GM21576 (cell line): ENCODE measurements at regions not wholly inside any gene's neighbourhood (a gene's known extent, or its start where the extent isn't known, plus 50 kb on each side); places are given as distances from the start of the nearest gene placed in this dataset.
A peak's percentile ranks its signal among the peaks of the same experiment; 100 is the strongest.

Experiments used
- ATAC-seq: cut with Tn5 transposase; IDR thresholded peaks from one replicate; pipeline ENCODE4 v1.9.1; 2021; ENCODE audit warnings: mild to moderate bottlenecking, moderate library complexity; ENCODE audit not compliant: unreplicated experiment

DNA sequence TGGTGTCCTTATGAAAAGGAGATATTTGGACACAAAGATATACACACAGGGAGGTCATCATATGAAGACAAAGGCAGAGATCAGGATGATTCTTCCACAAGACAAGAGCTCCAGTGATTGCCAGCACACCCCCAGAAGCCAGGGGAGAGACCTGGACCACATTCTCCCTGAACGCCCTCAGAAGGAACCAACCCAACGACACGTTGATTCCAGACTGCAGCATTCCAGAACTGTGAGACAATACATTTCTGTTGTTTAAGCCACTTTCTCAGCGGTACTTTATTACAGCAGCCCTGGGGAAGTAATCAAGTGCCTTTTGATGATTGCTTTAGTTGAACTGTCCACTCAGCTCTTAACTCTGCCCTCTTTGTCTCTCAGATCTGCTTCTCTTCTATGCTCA lies 285.5 kb upstream of the SMARCA2 start:
- ATAC-seq: no peak

DNA sequence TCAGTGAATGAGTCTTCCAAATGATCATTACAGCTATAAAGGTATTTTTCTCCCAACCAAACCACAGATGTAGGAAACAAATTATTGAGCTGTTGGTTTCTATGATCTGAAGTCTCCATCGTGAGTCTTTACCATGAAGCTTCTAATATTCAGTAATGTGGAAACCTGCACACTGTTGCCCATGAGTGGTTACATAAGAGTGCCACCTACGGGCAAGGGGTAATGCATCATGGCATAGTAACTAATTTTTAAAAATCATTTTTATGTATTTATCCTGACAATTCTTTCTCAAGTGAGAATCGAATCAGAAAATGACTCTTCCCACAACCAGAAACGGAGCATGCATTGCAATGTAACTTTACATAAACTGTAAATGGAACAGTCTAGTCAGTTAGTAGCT lies 282.5 kb upstream of the SMARCA2 start:
- no peak for ATAC-seq

DNA sequence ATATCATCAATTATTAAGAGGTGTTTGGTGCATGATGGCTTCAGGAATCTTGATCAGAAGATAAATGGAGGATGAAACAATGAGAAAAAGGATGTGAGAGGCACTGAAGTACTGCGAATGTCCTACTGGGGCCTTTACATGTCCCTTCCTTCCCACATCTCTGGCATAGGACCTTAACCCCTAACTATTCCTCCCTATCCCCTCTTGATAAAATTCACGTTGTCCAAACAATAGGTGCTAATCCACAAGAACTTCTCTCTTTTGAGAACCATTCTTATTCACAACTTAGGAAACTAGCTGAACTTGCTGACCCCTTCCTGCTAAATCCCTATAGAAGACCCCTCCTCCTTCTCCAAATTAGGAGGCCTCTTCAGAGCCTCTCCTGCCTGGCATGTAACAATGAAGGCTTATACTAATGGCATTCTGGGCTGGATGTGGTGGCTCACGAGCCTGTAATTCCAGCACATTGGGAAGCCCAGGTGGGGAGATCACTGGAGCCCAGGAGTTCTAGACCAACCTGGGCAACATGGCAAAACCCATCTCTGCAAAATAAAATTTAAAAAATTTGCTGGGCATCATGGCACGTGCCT lies 276.5 kb upstream of the SMARCA2 start:
- no peak for ATAC-seq

DNA sequence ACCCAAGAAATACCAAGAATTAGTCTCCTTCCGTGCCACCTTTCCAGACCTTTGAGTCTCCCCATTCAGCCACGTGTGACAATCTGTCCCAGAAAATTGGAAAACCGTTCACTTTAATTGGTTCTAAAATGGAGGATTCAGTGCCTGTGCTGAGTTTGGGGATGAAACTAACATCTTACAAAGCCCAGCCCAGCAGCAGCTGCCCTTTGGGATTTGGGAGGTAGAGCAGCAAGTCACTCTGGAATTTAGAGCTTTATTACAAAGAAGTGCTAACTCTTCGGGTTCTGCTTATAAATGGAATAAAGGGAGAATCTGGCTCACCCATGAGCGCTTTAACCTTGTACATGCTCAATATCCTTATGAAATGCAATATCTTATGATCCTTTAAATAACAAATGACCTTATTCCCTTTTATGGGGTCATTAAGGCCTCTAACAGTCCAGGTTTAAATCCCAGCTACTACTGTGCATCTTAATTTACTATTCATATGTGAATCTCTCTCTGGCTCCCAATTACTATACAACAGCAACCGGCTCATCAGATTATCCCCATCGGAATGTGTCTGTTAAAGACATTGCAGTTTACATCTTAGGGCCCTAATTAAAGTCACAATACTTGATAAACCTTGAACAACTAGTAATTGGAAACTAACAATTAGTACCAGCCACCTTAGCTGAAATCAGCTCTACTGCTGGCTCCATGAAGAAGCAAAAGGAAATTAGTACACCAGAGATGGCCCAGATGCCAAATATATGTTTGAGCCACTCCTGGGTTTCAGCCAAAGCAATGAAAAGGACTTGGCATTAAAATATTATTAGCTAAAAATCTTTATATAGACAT lies 271.8 kb upstream of the SMARCA2 start:
- ATAC-seq: no peak

DNA sequence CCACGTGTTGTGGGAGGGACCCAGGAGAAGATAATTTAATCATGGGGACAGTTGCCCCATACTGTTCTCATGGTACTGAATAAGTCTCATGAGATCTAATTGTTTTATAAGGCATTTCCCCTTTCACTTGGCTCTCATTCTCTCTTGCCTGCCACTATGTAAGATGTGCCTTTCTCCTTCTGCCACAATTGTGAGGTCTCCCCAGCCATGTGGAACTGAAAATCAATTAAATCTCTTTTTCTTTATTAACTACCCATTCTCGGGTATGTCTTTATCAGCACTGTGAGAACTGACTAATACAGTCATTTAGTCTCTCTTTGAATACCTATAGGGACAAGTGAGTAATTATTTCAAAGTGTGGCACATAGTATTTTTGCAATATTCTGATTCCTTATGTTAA lies 269.2 kb upstream of the SMARCA2 start:
- no peak for ATAC-seq

DNA sequence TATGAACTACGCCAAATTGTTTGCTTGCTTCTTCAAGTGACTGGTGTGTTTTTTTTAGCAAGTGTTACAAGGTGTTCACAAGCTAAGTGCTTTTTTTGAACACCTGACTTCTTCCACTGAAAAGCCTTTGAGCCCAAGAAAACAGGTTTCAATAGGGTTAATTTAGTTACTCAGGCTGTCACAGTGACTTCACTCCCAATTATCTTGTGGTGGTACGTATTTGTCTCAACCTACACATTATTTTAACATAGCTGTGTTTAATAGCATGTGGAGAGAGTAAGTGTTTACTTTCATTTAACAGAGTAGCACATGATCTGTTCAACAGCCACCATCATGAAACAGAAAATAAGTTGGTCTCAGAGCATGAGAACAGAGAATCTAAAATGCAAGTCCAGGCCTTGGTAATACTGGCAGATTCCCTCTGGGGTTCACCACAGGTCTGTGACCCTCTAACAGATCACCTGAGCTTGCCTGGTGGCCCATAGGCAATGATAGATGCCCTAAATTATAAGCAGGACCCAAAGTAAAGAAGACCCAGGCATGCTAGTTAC lies 267.7 kb upstream of the SMARCA2 start:
- ATAC-seq: no peak

DNA sequence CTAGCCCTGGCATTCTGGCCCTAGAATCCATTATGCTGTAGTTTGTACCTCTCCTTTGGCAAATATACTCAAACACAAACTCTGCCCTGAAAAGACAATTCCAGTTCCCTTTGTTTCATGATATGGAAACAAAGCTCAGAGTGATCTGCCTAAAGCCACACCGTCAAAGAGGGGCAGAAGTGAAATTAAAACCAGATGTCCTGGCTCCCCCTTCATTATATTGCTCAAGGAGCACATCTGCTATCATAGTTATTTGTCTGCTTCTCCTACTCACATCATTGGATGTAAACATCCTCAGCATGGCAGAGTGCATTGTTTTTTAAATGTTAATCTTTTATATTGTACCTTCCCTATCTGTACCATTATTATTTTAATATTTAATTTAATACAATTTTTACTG lies 266.7 kb upstream of the SMARCA2 start:
- ATAC-seq: no peak

DNA sequence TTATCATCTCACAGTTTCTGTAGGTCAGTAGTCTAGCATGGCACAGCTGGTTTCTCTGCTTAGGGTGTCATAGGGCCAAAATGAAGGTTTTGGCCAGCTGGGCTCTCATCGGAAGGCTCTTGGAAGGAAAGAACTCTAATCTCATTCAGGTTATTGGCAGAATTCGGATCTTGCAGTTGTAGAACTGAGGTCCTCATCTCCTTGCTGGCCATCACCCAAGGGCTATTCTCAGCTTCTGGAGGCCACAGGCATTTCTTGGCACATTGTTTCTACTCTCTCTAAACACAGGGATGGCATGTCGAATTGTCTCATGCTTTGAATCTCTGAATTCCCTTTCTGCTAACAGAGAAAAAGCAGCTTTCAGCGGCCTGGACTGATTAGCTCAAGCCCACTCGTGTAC lies 258.0 kb upstream of the SMARCA2 start:
- ATAC-seq: no peak

DNA sequence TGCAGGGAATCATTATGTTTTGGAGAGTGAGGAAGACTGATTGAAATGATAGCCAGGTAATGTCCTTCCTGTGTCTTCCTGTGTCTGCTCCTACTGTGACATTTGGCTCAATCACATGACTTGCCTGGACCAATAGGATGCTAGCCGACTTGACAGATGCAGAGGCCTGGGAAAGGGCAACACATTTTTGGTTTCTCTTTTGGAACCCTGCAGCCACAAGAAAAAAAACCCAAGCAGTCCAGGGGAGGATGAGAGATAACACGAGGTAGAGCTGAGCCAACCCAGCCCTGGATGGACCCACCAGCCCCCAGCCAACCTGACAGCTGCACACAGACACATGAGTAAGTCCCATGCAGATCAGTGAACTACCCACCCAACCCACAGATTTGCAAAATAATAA lies 256.1 kb upstream of the SMARCA2 start:
- ATAC-seq: peak; percentile 85

DNA sequence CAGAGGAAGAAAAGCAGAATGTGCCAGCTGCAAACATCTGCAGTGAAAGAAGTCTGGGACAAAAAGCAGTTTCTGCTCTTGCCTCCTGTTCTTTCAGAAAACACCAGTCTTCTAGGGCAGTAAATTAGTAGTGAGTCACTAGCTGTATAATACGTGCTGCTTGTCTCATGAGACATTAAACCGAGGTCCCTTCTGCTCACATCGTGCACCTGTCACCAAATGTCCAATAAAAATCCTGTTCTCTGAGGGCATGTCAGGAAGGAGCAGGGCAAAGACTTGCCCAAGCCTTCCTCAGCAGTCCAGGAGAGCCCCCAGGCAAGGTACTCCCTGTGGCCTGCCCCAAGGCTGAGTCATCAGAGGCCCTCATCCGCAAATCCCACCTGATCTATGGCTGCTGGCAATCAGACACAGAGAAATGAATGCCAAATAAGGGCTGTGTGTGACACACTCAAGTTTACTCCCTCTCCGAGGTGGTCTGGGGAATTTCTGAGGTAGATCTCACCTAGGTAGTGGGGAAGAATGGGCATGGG lies 255.3 kb upstream of the SMARCA2 start:
- ATAC-seq: no peak

DNA sequence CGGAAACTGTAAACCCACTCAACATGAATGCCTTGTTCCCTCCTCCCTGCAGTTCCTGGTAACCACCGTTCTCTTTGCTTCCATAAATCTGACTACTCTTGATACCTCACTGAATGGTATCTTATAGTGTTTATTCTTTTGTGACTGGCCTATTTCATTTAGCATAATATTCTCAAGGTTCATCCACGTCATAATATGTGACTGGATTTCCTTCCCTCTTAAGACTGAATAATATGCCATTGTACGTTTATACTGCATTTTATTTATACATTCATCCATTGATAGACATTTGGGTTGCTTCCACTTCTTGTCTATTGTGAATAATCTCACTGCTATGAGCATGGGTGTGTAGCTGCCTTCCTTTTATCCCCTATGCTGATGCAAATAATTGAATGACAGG lies 253.3 kb upstream of the SMARCA2 start:
- no peak for ATAC-seq

DNA sequence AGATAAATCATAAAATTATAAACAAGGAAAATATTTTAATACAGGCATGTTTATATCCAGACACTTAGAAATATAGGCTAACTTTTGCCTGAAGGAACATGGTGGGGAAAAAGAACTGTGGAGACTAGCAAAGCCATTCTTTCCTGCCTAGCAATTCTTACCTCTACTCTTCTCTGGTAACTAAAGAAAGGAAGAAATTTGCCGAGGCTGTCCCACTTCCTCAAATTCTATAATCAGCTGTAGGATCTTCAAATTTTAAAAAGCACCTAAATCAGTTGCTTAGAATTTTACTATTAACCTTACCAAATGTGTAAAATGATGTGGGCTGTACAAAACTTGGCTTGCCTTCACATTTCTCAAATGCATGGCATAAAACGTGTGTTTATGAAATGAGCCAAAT lies 249.1 kb upstream of the SMARCA2 start:
- ATAC-seq: no peak

DNA sequence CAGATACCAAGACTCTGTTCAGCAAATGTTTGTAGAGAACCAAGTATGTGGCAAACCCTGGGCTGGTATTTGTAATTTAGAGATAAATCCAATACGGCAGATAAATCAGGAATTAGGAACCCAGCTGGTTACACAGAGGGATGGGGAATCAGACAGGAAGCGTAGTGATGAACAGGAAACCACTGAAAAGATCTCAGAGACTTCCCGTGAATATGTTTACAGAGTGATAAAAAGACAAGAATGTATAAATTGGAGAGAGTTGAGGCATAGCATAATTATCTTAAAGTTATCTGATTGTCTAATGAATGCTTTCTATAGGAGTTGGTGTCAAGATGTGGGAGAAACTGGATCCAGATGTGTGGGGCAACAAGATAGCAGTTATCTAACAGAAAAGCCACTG lies 246.6 kb upstream of the SMARCA2 start:
- ATAC-seq: no peak

DNA sequence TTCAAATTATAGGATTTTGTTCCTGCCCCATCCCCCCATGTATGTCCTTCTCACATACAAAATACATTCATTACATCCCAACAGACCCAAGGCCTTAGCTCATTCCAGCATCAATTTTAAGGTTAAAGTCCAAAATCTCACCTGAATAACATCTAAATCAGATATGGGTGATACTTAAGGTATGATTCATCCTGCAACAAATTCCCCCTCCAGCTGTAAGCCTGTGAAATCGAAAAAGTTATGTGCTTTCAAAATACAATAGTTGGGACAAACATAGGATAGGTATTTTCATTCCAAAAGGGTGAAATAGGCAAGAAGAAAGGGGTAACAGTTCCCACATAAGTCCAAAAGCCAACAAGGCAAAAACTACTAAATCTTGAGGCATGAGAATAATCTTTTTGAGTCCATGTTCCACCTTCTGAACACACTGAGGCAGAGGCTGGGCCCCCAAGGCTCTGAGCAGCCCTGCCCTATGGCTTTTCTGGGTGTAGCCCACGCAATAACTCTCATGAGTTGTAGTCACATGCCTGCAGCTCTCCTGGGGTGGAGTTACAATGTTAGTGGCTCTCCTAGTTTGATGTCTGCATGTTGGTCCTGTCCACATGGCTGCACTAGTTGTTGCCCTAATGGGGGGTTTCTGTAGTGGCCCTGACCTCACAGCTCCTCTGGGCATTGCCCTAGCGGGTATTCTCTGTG lies 243.9 kb upstream of the SMARCA2 start:
- no peak for ATAC-seq

DNA sequence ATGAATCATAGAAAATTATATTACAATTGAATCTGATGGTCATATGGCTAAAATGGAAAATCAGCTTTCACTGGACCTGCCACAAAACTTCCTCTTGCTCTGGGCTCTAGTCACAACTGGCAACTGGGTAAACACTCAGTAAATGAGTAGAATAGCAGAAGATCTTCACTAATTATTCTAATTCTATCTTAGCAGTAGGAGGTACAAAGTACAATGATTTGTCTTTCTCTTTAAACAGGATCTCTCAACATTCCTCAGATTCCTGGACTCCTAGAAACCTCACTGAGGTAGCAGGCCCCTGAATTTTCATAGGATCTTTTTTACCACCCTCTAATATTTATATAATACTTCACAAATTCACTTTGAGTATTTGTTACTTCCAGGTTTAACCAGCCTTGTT lies 239.9 kb upstream of the SMARCA2 start:
- no peak for ATAC-seq

DNA sequence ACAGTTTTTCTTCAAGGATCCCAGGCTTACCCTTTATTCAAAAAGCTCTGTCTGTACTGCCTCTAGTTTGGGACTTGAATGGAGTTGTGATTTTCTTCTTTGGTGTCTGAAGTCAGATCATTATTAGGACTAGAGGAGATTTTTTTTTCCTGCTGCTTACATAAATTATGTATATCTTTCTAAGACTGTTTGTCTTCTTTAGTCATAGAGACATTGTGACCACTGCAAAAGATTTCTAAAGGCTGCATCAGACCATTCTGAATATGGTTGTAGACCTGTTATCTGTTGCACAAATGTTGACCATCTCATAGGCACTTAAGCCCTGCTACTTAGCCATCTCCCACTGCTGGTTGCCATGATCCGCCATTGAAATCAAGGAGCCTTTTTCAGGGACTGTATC lies 238.5 kb upstream of the SMARCA2 start:
- no peak for ATAC-seq

DNA sequence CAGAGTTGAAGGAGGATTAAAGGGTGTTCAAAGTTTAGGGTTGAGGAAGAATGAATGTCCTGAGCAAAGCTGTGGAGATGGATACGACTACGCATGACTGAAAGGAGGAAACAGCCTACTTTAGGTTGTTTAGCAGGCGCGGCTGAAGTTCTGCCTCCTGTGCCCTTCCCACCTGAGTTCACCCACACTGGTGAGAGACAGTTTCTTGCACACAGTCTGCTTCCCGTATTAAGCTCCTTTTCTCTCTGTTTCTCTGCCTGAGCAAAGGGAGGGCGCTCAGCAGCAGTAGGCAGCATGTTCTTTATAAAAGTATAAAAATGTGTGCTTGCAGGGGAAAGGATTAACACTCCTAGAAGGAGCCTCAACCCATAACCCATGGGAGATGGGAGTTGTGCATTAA lies 224.0 kb upstream of the SMARCA2 start:
- no peak for ATAC-seq

DNA sequence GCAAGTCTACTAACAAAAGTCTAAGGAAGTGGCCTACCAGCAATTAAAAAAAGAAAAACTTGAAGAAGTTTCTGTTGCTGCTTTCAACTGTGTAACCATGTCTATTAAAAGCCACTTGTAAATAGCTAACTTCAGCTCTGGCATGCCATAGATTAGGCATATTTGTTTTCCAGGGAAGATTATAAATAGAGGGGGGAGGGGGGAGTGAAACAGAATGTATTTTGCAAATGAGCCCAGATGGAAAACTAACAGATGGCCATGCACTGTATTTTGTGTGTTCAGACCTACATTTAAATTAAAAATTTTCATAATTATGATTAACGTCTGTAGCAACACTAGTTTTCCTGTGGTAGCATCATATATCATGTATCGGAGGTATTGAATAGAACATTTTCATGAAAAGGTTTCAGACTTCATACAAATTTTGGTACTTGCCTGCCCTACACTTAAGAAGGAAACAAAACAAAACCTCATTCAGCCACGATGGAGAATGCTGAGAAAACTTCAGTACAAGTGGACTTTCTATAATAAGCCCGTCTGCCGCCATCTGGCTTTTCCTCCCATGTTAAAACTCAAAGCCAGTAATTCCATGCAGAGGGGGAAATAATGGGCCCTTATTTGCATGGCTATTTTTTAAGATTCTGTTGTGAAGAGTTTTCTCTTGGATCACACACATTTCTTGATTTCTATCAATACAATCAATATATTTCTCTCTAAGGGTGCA lies 220.4 kb upstream of the SMARCA2 start:
- ATAC-seq: no peak

DNA sequence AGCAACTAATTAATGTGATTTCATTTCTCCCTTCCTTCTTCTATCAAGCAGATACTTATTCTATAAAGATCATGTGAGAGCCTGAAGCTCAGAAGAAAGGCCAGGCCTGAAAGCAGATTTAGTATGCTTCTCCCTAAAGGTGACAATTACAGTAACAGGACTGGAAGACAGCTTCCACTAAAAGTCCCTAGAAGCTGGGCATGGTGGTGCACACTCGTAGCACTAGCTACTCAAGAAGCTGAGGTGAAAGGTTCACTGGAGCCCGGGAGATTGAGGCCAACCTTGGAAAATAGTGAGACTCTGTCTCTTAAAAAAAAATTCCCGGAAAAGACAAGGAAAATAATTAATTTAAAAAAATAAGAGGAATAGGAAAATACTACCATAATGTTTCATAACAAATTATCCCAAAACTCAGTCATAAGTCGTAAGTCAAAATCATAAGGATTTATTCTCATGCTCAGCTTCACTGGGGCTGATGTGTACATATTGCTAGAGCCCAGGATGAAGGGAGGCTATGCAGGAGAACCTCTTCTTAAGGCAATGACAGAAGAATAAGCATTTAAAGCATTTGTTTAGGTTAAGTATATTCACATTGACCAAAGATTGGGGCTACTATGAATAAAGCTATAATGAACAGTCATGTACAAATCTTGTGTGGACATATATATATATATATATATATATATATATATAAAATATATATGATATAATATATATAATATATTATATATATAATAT lies 210.8 kb upstream of the SMARCA2 start:
- ATAC-seq: no peak

DNA sequence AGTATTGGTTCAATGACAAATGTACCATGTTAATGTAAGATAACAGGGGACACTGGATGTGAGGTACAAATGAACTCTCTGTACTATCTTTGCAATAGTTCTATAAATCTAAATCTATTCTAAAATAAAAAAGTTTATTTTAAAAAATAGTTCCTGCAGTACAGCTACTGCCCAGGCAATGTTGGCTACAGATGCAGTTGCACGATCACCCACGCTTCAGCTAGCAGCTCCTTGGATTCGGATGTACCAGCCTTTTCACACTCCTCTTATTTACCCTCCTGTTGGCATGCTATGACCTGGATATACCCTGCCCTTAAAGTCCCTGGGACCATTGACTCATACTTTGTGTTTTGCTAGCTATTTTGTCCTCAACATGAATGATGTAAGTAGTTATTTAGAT lies 185.4 kb upstream of the SMARCA2 start:
- ATAC-seq: no peak
